Activated T-cell treated with anti-CD3 and anti-CD28 coated beads, Interleukin-2, amount 50 U/mL, for 4 hours (primary cell): ENCODE measurements at regions not wholly inside any gene's neighbourhood (a gene's known extent, or its start where the extent isn't known, plus 50 kb on each side); places are given as distances from the start of the nearest gene placed in this dataset.
"Not testable (repeated sequence)": the region's sequence is repeated elsewhere in the genome, so short reads cannot be mapped to it uniquely, and the experiment has no call there.

Experiments used
- ATAC-seq, 2 donors: fragments of 200-7000 bp; cut with Tn5 transposase; one replicate each; pipeline ENCODE4 v1.10.0; 2021
- DNase-seq: peaks from one replicate; pipeline ENCODE4 v3.0.0-alpha.2; 2020
- H3K27me3 Mint-ChIP-seq: one replicate; pipeline ENCODE4 v1.8.0; 2021; ENCODE audit warnings: low read depth, mixed read lengths
- H3K36me3 Mint-ChIP-seq: one replicate; pipeline ENCODE4 v1.8.0; 2022; ENCODE audit warnings: mixed read lengths; ENCODE audit not compliant: insufficient read depth
- H3K4me1 Mint-ChIP-seq: one replicate; pipeline ENCODE4 v1.8.0; 2021; ENCODE audit warnings: low read depth, mixed read lengths
- H3K4me3 Mint-ChIP-seq: one replicate; pipeline ENCODE4 v1.8.0; 2021; ENCODE audit warnings: mild to moderate bottlenecking, moderate library complexity, mixed read lengths
- H3K9me3 Mint-ChIP-seq: one replicate; pipeline ENCODE4 v1.8.0; 2021; ENCODE audit warnings: mixed read lengths

- no peak for ATAC-seq
- Mint-ChIP-seq H3K4me1 (no peaks in the 10 kb centered on the region), H3K27me3 (peaks cover 14% of the 10 kb centered on the region), H3K36me3 (no peaks in the 10 kb centered on the region), H3K4me3 (no peak overlapping the region), H3K9me3 (no peaks in the 10 kb centered on the region)
- DNase-seq, result no peak
Observed at GRCh38 chr6:125446011-125446410, 144.2 kb upstream of the HDDC2 start.

- Mint-ChIP-seq H3K27me3 (peaks cover 2% of the 10 kb centered on the region), H3K4me3 (no peak overlapping the region), H3K4me1 (no peaks in the 10 kb centered on the region), H3K9me3 (no peaks in the 10 kb centered on the region), H3K36me3 (no peaks in the 10 kb centered on the region)
- ATAC-seq (no peak), DNase-seq (no peak)
Observed at GRCh38 chr6:125451750-125452149, 150.0 kb upstream of the HDDC2 start.

GRCh38 chr6:125453516-125453915, 151.7 kb upstream of the HDDC2 start:
- Mint-ChIP-seq H3K4me1 (no peaks in the 10 kb centered on the region), H3K27me3 (peaks cover 2% of the 10 kb centered on the region), H3K36me3 (no peaks in the 10 kb centered on the region), H3K9me3 (no peaks in the 10 kb centered on the region), H3K4me3 (no peak overlapping the region)
- ATAC-seq (no peak), DNase-seq (no peak)

GRCh38 chr6:125454351-125454750, 152.6 kb upstream of the HDDC2 start:
- Mint-ChIP-seq H3K4me3 (no peak overlapping the region), H3K4me1 (no peaks in the 10 kb centered on the region), H3K27me3 (peaks cover 2% of the 10 kb centered on the region), H3K36me3 (no peaks in the 10 kb centered on the region), H3K9me3 (peaks cover 6% of the 10 kb centered on the region)
- ATAC-seq (no peak), DNase-seq (no peak)

- H3K27me3 Mint-ChIP-seq, H3K9me3 Mint-ChIP-seq, H3K4me3 Mint-ChIP-seq, DNase-seq, H3K36me3 Mint-ChIP-seq, H3K4me1 Mint-ChIP-seq, ATAC-seq: not testable (repeated sequence)
Observed at GRCh38 chr6:125458493-125458892, 156.7 kb upstream of the HDDC2 start.

- H3K27me3 Mint-ChIP-seq, result peaks cover 20% of the 10 kb centered on the region
- H3K4me3 Mint-ChIP-seq, H3K4me1 Mint-ChIP-seq, H3K9me3 Mint-ChIP-seq, H3K36me3 Mint-ChIP-seq, DNase-seq, ATAC-seq: not testable (repeated sequence)
Observed at GRCh38 chr6:125465332-125465731, 163.6 kb upstream of the HDDC2 start.

- Mint-ChIP-seq H3K4me3 (no peak overlapping the region), H3K9me3 (no peaks in the 10 kb centered on the region), H3K27me3 (peaks cover 13% of the 10 kb centered on the region), H3K4me1 (no peaks in the 10 kb centered on the region), H3K36me3 (no peaks in the 10 kb centered on the region)
- DNase-seq (no peak), ATAC-seq (no peak)
Observed at GRCh38 chr6:125469915-125470314, 168.1 kb upstream of the HDDC2 start.

GRCh38 chr6:125471667-125472066, 169.9 kb upstream of the HDDC2 start:
- no peaks in the 10 kb centered on the region for H3K4me1 Mint-ChIP-seq
- ATAC-seq, result no peak
- no peak overlapping the region for H3K4me3 Mint-ChIP-seq
- peaks cover 10% of the 10 kb centered on the region for H3K27me3 Mint-ChIP-seq
- H3K9me3 Mint-ChIP-seq, result no peaks in the 10 kb centered on the region
- DNase-seq, result no peak
- no peaks in the 10 kb centered on the region for H3K36me3 Mint-ChIP-seq

- no peak for DNase-seq
Observed at GRCh38 chr6:125474061-125474460, 172.3 kb upstream of the HDDC2 start.

GRCh38 chr6:125477156-125477555, 175.4 kb upstream of the HDDC2 start:
- H3K36me3 Mint-ChIP-seq, result no peaks in the 10 kb centered on the region
- peaks cover 2% of the 10 kb centered on the region for H3K27me3 Mint-ChIP-seq
- H3K4me3 Mint-ChIP-seq, result no peak overlapping the region
- ATAC-seq (no peak), DNase-seq (no peak)
- no peaks in the 10 kb centered on the region for H3K9me3 Mint-ChIP-seq
- H3K4me1 Mint-ChIP-seq, result no peaks in the 10 kb centered on the region

More at GRCh38 chr6:125474061-125474460, 172.3 kb upstream of the HDDC2 start:
- H3K36me3 Mint-ChIP-seq, result no peaks in the 10 kb centered on the region
- no peak for ATAC-seq
- H3K4me1 Mint-ChIP-seq, result no peaks in the 10 kb centered on the region
- no peaks in the 10 kb centered on the region for H3K9me3 Mint-ChIP-seq
- H3K27me3 Mint-ChIP-seq, result peaks cover 7% of the 10 kb centered on the region
- no peak overlapping the region for H3K4me3 Mint-ChIP-seq

- no peak for DNase-seq
- Mint-ChIP-seq H3K4me3 (no peak overlapping the region), H3K9me3 (no peaks in the 10 kb centered on the region), H3K4me1 (no peaks in the 10 kb centered on the region), H3K36me3 (no peaks in the 10 kb centered on the region), H3K27me3 (peaks cover 4% of the 10 kb centered on the region)
- no peak for ATAC-seq
Observed at GRCh38 chr6:125477844-125478243, 176.1 kb upstream of the HDDC2 start.

GRCh38 chr6:125480146-125480545, 178.4 kb upstream of the HDDC2 start:
- DNase-seq (no peak), ATAC-seq (no peak)
- Mint-ChIP-seq H3K36me3 (no peaks in the 10 kb centered on the region), H3K4me1 (no peaks in the 10 kb centered on the region), H3K27me3 (peaks cover 5% of the 10 kb centered on the region), H3K9me3 (no peaks in the 10 kb centered on the region), H3K4me3 (no peak overlapping the region)

GRCh38 chr6:125480571-125480970, 178.8 kb upstream of the HDDC2 start:
- no peaks in the 10 kb centered on the region for H3K4me1 Mint-ChIP-seq
- no peaks in the 10 kb centered on the region for H3K9me3 Mint-ChIP-seq

GRCh38 chr6:125481056-125481455, 179.3 kb upstream of the HDDC2 start:
- Mint-ChIP-seq H3K36me3 (no peaks in the 10 kb centered on the region), H3K4me1 (no peaks in the 10 kb centered on the region), H3K9me3 (no peaks in the 10 kb centered on the region), H3K4me3 (no peak overlapping the region), H3K27me3 (peaks cover 5% of the 10 kb centered on the region)
- DNase-seq, result no peak
- no peak for ATAC-seq

More at GRCh38 chr6:125480571-125480970, 178.8 kb upstream of the HDDC2 start:
- H3K36me3 Mint-ChIP-seq, result no peaks in the 10 kb centered on the region
- DNase-seq, result no peak
- no peak for ATAC-seq
- H3K27me3 Mint-ChIP-seq, result peaks cover 5% of the 10 kb centered on the region
- H3K4me3 Mint-ChIP-seq, result no peak overlapping the region

- no peak for ATAC-seq
- peaks cover 7% of the 10 kb centered on the region for H3K27me3 Mint-ChIP-seq
- no peaks in the 10 kb centered on the region for H3K36me3 Mint-ChIP-seq
Observed at GRCh38 chr6:125485757-125486156, 184.0 kb upstream of the HDDC2 start.

GRCh38 chr6:125486881-125487280, 185.1 kb upstream of the HDDC2 start:
- Mint-ChIP-seq H3K4me1 (no peaks in the 10 kb centered on the region), H3K36me3 (no peaks in the 10 kb centered on the region), H3K9me3 (no peaks in the 10 kb centered on the region), H3K27me3 (peaks cover 9% of the 10 kb centered on the region), H3K4me3 (no peak overlapping the region)
- ATAC-seq (no peak), DNase-seq (no peak)

More at GRCh38 chr6:125485757-125486156, 184.0 kb upstream of the HDDC2 start:
- H3K9me3 Mint-ChIP-seq, result no peaks in the 10 kb centered on the region
- H3K4me1 Mint-ChIP-seq, result no peaks in the 10 kb centered on the region
- H3K4me3 Mint-ChIP-seq, result no peak overlapping the region
- DNase-seq, result no peak
